SK-MEL-5 (cell line): ENCODE measurements at regions not wholly inside any gene's neighbourhood (a gene's known extent, or its start where the extent isn't known, plus 50 kb on each side); places are given as distances from the start of the nearest gene placed in this dataset.
A peak's percentile ranks its signal among the peaks of the same experiment; 100 is the strongest.
"Not testable (repeated sequence)": the region's sequence is repeated elsewhere in the genome, so short reads cannot be mapped to it uniquely, and the experiment has no call there.

ENCODE experiments used
- DNase-seq: peaks from one replicate; pipeline ENCODE4 v3.0.0-alpha.2; 2016; ENCODE audit warnings: low read depth, low spot score
- in situ Hi-C: cut with HindIII; loops from 2 replicates; pipeline ENCODE4 v1.10.0; 2016; ENCODE audit warnings: low sequenced_read_pairs, high pct_unique_total_duplicates, low pct_unique_long_range_greater_than_20kb

DNA sequence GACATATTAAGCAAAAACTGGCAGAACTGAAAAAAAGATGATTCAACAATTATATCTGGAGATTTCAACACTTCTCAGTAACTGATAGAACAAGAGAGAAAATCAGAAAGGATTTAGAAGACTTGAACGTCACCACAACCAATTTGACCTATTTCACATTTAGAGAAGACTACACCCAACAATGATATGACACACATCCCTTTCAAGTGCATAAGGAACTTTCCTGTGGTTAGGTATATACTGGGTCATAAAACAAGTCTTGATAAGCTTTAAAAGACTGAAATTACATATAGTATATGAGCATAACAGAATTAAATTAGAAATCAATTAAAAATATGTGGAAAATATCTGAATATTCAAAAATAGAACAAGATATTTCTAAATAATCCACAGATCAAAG is 201.2 kb upstream of the HAND2 start:
- DNase-seq: no peak
- in situ Hi-C loops: no loop called here

DNA sequence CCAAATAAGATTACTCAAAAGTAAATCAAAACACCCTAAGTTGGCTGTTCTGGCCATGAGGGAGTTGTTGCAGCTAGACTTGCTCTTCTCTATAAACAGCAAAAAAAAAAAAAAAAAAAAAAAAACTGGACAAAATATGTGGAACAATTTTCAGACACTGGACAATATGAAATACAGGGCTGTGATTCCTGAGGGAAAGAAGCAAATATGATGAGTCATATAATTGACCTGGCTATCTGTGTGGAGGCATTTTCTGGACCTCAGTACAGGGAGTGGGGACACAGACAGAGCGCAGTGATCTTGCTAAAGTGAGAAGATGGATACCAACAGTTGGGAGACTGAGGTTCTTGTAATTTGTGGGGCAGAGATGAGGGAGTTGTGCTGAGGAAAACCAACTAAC is 192.0 kb upstream of the HAND2 start:
- DNase-seq: no peak
- in situ Hi-C loops: no loop called here

DNA sequence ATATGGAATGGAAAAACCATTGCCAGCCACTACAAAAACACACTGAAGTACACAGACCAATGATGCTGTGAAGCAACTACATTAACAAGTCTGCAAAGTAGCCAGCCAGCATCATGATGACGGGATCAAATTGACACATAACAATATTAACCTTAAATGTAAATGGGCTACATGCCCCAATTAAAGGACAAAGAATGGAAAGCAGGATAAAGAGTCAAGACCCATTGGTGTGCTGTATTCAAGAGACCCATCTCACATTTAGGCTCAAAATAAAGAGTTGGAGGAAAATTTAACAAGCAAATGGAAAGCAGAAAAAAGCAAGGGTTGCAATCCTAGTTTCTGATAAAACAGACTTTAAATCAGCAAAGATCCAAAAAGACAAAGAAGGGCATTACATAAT is 188.5 kb upstream of the HAND2 start:
- in situ Hi-C loops, DNase-seq: not testable (repeated sequence)

DNA sequence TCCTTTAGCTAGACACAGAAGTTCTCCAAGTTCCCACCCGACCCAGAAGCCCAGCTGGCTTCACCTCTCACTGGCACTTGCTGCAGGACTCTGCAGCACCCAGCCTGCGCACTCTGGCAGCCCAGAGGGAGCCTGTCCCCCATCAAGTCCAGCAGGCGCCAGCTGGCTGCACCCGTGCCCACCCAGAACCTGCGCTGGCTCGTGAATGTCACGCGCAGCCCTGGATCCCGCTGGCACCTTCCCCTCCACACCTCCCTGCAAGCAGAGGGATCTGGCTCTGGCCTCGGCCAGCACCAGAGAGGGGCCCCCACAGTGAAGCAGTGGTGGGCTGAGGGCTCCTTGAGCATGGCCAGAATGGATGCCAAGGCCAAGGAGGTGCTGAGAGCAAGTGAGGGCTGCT is 187.6 kb upstream of the HAND2 start:
- no peak for DNase-seq
- in situ Hi-C loops: no loop called here

DNA sequence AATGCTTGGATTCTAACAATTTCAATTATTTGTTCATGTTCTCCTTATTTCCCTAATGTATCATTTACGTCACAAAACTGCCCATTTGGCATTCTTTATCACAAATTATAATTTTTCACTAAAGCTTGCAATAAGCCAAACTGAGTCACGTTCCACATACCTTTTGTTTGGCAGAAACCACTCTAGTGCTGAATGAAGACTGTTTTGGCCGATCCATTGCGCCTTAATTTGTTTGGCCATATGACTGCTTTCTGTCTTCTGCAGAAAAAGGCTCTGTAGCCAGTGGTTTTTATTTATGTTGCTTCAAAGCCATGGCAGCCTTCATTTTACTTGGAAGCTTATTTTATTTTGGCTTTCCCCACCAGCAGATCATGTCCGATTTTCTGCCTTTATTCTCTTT is 184.4 kb upstream of the HAND2 start:
- in situ Hi-C loops: no loop called here
- no peak for DNase-seq

DNA sequence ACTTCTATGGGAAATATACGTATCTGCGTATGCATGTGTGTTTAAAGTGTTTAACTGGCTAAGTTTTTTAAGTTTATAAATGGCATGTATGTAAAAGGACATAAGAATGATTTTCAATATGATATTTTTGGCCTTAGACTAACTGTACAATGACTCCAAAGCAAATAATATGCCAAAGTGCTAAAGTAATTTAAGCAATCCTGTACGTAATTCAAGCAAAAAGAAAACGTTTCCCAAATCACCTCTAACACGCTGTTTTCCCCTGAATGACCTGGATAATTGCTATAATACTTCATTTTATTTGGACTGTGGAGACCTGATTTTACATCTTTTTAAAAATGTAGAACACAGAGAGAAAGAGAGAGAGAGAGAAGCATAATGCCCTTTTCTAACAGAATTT is 183.0 kb upstream of the HAND2 start:
- DNase-seq: no peak

DNA sequence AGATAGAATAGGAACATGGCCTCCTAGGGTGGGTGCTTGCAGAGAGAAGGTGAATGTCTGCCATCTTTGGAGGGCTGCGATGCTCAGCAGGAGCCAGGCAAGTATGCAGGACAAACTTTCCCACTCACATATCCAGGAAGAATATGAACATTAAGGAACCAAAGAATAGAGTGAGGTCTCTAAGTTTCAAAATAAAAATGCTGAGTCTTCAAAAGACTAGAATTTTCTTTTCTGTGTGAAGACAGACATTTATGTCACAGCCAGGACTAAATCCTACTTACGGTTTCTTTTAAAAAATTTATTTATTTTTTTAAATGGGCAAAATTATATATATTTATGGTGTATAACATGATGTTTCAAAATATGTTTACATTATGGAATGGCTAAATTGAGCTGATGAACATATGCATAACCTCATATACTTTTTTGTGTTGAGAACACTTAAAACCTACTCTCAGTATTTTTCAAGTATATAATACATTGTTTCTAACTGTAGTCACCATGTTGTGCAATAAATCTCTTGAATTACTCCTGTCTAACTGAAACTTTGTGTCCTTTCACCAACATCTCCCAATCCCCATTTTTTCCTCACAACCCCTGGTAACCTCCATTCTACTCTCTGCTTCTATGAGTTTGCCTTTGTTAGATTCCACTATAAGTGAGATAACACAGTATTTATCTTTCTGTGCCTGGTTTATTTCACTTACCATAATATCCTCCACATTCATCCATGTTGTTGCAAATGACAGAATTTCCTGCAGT is 177.8 kb upstream of the HAND2 start:
- in situ Hi-C loops: no loop called here

More for the DNA sequence above, 183.0 kb upstream of the HAND2 start:
- in situ Hi-C loops: no loop called here

DNA sequence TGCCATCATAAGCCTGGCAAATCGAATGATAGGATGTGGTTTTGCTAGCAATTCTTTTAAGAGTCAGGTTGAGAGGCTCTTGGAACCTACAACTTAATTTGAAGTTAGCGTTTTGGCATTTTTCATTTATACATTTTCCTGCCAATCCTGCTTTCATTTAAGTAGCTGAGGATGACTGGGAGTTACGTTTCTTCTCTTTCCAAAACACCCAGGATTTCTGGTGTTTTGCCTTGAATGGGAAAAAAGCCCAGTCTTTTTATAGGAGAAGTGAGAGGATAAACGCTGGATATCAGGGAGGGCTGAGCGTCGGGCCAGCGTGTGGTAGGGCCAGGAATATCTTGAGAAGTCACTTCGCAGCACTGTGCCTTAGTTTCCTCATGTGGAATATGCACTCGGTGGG is 174.2 kb upstream of the HAND2 start:
- DNase-seq: no peak
- in situ Hi-C loops: no loop called here

More for the DNA sequence above, 177.8 kb upstream of the HAND2 start:
- no peak for DNase-seq

DNA sequence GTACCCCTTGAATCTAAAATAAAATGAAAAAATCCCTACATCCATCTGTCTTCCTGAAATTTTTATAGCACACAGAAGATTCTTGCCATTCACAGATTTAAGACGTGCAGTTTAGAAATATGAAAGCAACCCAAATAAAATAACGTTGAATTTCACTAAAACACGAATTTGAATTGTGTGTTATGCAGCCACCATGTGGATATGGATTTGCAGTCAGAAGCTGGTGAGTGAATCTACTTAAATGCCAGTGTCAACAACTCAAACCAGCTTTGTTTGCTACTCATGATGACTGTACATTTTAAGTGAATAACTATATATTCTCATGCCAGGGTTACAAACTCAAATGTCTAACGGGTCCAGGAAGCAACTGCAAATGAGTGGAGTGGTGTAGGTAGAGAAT is 173.0 kb upstream of the HAND2 start:
- no peak for DNase-seq
- in situ Hi-C loops: no loop called here

DNA sequence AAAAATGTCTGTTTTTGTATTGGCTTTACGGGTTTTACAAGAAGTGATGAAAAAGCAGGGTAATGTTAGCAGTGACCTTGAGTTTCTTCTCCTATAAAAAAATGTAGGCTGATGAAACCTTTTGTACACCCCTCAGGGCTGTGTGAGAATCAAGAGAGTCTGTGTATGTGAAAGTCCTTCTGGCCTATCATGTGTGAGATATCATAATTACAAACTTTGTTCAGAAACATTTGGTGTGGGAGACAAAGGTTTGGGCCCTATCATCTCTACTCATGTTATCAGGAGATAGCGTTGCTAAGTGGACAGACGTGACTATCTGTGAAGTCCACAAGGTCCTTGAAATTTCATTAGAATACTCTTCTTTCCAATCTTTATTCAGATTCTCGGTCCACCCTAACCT is 170.6 kb upstream of the HAND2 start:
- in situ Hi-C loops: no loop called here
- DNase-seq: peak; percentile 89

DNA sequence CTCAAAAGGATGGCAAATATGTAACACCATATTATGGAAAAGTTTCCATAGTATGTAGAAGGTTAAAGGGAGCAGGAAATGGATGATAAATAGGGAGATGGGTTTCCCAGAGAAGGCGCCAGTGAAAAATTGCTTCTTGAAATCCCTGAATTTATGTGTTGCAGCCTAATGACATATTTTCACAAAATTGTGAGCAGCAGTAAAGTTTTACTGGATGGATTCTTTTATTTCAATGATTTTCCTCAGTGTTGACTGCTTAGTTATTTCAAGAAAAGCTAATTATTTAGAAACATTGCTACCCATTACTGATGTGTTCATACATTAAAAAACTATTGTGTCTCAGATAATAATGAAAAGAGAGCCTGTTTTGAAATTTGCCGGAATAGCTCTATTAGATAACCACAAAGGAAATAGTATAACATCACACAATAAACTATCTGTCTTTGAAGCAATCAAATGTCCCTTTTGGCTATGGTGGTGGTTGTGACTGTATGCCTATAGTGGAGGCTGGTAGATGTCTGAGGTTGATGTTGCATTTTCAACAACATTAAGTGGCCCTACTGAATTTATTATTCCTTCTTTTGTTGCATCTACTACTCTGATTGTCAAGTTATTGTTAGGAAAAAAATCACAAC is 169.9 kb upstream of the HAND2 start:
- DNase-seq: peak; percentile 95
- in situ Hi-C loops: no loop called here

DNA sequence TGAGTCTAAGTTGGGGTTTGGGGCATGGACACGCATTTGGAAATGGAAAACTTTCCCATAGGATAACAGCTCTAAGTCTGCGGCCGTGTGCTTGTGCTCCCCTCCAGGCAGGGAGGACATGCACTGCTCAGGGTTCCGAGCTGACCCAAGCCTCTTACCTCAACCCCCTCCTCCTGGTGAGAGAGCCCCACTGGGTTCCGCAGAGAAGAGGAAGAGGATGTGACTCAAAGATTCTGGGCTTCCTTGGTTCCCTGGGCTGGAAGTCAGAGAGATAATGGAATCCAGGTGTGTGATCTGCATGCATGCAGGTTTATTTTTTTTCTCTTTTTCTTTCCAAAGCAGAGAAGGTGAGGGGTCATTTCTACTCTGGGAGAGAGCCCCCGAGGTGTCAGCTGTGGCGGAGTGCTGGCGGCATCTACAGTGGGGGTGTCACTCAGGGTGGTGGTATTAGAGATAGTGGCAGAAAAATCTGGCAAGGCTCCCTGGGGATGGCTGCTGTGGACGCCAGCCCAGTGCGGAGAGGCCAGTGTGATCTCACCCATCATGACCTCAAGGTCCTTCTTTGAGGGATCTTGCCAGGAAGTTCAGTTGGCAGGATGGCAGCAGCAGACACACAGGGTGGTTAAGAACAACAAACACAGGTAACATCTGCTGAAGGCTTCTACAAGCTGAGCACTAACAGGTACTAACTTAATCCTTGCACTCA is 168.7 kb upstream of the HAND2 start:
- in situ Hi-C loops: no loop called here
- DNase-seq: no peak

DNA sequence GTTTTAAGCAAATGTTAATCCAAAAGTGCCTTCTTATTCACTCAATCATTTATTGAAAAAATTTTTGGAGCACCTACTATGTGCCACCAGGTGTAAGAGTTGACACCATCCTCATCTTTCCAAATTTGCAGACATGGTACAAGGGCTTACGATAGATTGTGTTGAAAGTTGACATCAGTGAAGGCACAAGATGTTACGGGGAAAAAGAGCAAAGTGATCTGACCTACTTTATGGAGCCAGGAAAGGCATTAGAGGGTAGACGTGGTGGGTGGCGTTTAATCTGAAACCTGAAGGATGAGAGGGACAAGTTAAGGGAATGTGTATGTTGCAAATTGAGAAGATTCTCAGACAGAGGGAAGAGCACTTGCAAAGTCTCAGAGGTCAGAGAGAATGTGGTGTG is 167.8 kb upstream of the HAND2 start:
- in situ Hi-C loops: no loop called here
- DNase-seq: no peak

DNA sequence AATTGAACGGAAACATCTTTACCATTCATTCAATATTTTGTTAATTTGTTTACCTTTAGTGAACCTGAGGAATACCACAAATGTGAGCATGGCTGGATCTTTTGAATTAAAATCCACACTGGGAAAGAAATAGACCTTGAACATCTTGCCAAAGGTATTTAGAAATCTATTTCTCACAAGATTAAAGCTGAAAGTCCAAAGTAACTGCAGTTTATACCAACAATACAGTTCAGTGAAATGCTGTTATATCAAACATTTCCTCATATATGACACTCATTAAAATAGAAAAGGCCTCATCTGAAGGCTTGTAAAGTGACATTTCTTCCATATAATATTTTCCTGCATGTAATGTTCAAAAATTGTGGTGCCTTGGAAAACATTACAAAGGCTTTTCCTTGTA is 166.5 kb upstream of the HAND2 start:
- in situ Hi-C loops: no loop called here
- DNase-seq: no peak

DNA sequence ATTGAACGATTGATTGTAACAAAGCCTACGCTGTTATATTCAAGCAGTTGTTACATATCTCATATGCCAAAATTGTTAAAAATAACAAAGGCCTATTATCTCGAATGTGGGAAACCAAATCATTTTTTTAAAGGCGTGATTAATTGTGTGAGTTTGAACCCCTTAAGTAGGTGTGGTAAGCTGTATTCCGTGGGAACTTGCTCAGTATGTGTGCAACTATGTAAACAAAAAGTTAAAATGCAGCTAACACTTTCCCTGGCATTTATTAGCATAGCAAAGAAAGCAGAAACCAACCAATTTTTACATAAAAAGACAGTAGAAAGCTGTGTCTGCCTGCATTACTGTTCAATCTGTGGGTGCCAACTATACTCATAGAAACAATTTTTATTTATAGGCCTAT is 166.0 kb upstream of the HAND2 start:
- DNase-seq: peak; percentile 51
- in situ Hi-C loops: no loop called here

DNA sequence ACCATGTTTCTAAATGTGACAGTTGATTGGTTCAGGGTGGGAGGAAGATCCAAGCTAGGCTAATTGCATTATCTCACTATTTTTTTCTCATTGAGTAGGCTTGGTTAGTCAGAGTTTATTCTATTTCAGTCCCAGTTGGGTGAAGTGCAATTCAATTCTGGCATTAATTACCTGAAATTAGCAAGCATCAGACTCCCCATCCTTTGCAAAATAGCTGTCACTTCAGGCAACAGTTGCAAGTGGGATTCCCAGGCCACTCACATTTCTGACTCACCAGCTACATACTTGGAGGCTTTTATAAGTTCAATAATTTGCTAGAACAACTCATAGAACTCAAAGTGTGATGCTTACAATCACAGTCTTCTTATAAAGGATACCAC is 155.8 kb upstream of the HAND2 start:
- in situ Hi-C loops: no loop called here

DNA sequence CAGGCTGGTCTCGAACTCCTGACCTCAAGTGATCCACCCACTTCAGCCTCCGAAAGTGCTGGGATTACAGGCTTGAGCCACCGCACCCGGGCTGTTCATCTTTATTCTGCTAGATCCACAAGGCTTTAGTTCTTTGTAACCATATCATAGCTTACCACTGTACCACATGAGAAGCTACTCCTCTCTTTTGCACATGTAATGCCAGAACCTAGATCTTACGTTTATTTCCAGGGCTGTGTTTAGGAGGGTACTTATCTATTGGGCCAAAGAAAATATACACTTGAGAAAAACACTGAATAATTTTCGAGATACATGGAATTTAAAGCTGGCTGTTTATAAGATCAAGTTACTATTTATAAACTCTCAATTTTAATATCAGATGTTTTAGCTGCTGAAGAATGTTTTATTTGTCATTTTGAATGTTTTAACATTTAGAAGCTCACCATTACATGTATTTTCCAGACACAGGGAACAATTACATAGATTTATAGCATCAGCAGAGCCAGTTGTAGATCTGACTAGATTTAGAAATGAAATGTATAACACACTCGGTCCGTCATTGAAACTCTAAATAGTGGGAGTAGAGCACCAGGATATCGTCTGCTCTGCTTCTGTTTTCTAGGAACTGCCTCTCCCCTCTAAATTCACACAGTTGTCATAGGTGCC is 155.3 kb upstream of the HAND2 start:
- no peak for DNase-seq
- in situ Hi-C loops: no loop called here

More for the DNA sequence above, 155.8 kb upstream of the HAND2 start:
- no peak for DNase-seq

DNA sequence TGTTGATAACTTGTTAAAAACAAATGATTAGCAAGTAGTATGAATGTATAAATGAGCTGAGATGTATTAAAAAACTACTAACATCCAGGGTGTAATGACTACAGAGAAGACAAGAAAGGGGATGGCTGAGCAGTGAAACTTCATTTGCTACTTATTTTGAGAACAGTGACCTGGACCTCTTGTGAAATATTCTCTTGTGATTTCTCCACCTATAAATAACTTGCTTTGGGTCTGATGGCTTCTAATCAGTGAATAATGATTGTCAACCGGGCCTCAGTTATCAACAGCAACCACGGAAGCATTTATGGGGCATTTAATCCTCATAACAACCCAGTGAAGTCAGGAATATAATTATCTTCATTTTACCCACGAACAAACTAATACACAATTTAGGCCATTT is 154.2 kb upstream of the HAND2 start:
- no peak for DNase-seq
- in situ Hi-C loops: no loop called here
